ENCODE measurements at regions not wholly inside any gene's neighbourhood (a gene's known extent, or its start where the extent isn't known, plus 50 kb on each side); places are given as distances from the start of the nearest gene placed in this dataset.
"Not testable (repeated sequence)": the region's sequence is repeated elsewhere in the genome, so short reads cannot be mapped to it uniquely, and the experiment has no call there.

- Histone ChIP-seq H3K27ac (ENCODE audit: poor library complexity, severe bottlenecking) (no peak overlapping the region), H3K9me3 (ENCODE audit: severe bottlenecking) (peaks cover 2% of the 10 kb centered on the region)
- no peak for ATAC-seq (ENCODE audit: low read depth)
Measured at GRCh38 chr12:126966498-126966897, 1300.5 kb upstream of the TMEM132C start.

GRCh38 chr12:126967152-126967551 lies 1299.8 kb upstream of the TMEM132C start:
- H3K27me3 ChIP-seq (ENCODE audit: insufficient read depth, poor library complexity, severe bottlenecking), result no peaks in the 10 kb centered on the region
- no peak overlapping the region for H3K27ac ChIP-seq (ENCODE audit: poor library complexity, severe bottlenecking)
- no peaks in the 10 kb centered on the region for H3K36me3 ChIP-seq (ENCODE audit: low read depth)
- H3K4me3 ChIP-seq (ENCODE audit: severe bottlenecking), result no peak overlapping the region
- DNase-seq (ENCODE audit: low spot score) (no peak), ATAC-seq (ENCODE audit: low read depth) (no peak)
- TF ChIP-seq CTCF (IDR thresholded peaks at IDR 0.05; ENCODE audit: poor library complexity, severe bottlenecking), result no peak
- no peaks in the 10 kb centered on the region for H3K4me1 ChIP-seq (ENCODE audit: insufficient read depth, poor library complexity, severe bottlenecking)
- H3K9me3 ChIP-seq (ENCODE audit: severe bottlenecking), result peaks cover 2% of the 10 kb centered on the region

More at GRCh38 chr12:126966498-126966897, 1300.5 kb upstream of the TMEM132C start:
- no peak for TF ChIP-seq CTCF (IDR thresholded peaks at IDR 0.05; ENCODE audit: poor library complexity, severe bottlenecking)
- Histone ChIP-seq H3K4me3 (ENCODE audit: severe bottlenecking) (no peak overlapping the region), H3K4me1 (ENCODE audit: insufficient read depth, poor library complexity, severe bottlenecking) (no peaks in the 10 kb centered on the region), H3K27me3 (ENCODE audit: insufficient read depth, poor library complexity, severe bottlenecking) (no peaks in the 10 kb centered on the region), H3K36me3 (ENCODE audit: low read depth) (no peaks in the 10 kb centered on the region)
- DNase-seq (ENCODE audit: low spot score), result no peak

- no peaks in the 10 kb centered on the region for H3K27me3 ChIP-seq (ENCODE audit: insufficient read depth, poor library complexity, severe bottlenecking)
- no peak for TF ChIP-seq CTCF (IDR thresholded peaks at IDR 0.05; ENCODE audit: poor library complexity, severe bottlenecking)
Measured at GRCh38 chr12:126974779-126975178, 1292.2 kb upstream of the TMEM132C start.

GRCh38 chr12:126976579-126976978 lies 1290.4 kb upstream of the TMEM132C start:
- TF ChIP-seq CTCF (IDR thresholded peaks at IDR 0.05; ENCODE audit: poor library complexity, severe bottlenecking), result no peak
- Histone ChIP-seq H3K36me3 (ENCODE audit: low read depth) (no peaks in the 10 kb centered on the region), H3K9me3 (ENCODE audit: severe bottlenecking) (no peaks in the 10 kb centered on the region), H3K27me3 (ENCODE audit: insufficient read depth, poor library complexity, severe bottlenecking) (no peaks in the 10 kb centered on the region), H3K4me3 (ENCODE audit: severe bottlenecking) (no peak overlapping the region), H3K4me1 (ENCODE audit: insufficient read depth, poor library complexity, severe bottlenecking) (no peaks in the 10 kb centered on the region), H3K27ac (ENCODE audit: poor library complexity, severe bottlenecking) (no peak overlapping the region)
- no peak for ATAC-seq (ENCODE audit: low read depth)
- no peak for DNase-seq (ENCODE audit: low spot score)

More at GRCh38 chr12:126974779-126975178, 1292.2 kb upstream of the TMEM132C start:
- Histone ChIP-seq H3K9me3 (ENCODE audit: severe bottlenecking) (no peaks in the 10 kb centered on the region), H3K4me3 (ENCODE audit: severe bottlenecking) (no peak overlapping the region), H3K36me3 (ENCODE audit: low read depth) (no peaks in the 10 kb centered on the region), H3K4me1 (ENCODE audit: insufficient read depth, poor library complexity, severe bottlenecking) (no peaks in the 10 kb centered on the region), H3K27ac (ENCODE audit: poor library complexity, severe bottlenecking) (no peak overlapping the region)
- DNase-seq (ENCODE audit: low spot score) (no peak), ATAC-seq (ENCODE audit: low read depth) (no peak)

GRCh38 chr12:126979564-126979963 lies 1287.4 kb upstream of the TMEM132C start:
- not testable (repeated sequence) for H3K4me1 ChIP-seq (ENCODE audit: insufficient read depth, poor library complexity, severe bottlenecking); H3K4me3 ChIP-seq (ENCODE audit: severe bottlenecking); H3K36me3 ChIP-seq (ENCODE audit: low read depth); ATAC-seq (ENCODE audit: low read depth); H3K27ac ChIP-seq (ENCODE audit: poor library complexity, severe bottlenecking); DNase-seq (ENCODE audit: low spot score); H3K9me3 ChIP-seq (ENCODE audit: severe bottlenecking); H3K27me3 ChIP-seq (ENCODE audit: insufficient read depth, poor library complexity, severe bottlenecking)
